Heart left ventricle (tissue), 13 donors: ENCODE measurements at regions not wholly inside any gene's neighbourhood (a gene's known extent, or its start where the extent isn't known, plus 50 kb on each side); places are given as distances from the start of the nearest gene placed in this dataset.

Experiments used
- POLR2A ChIP-seq, 2 donors: fragments of 450-650 bp; IDR thresholded peaks; one replicate each; pipeline ENCODE4 v1.6.1; 2017; ENCODE audit warnings: antibody characterized with exemption in 2 of 2, mild to moderate bottlenecking in 2 of 2, moderate library complexity in 2 of 2
- TF ChIP-seq, protein P1 (sequence below), 12 donors: fragments of 200-600 bp; sonication (generic) in 4 of 12; IDR thresholded peaks; one replicate each; pipeline versions ENCODE4 v1.5.0 to v1.8.0; 2018 to 2022; ENCODE audit warnings: antibody characterized with exemption in 12 of 12, mild to moderate bottlenecking in 5 of 12
- donor health status: ischemic (EF 13 %, LVEDD 7.1; RV severe dilation, severe dysfunction).
- donor health status: DM: no; HTN: yes; CAD: no.
- donor health status: DM: no; HTN: no; CAD: no.
- donor health status: ischemic (EF 25% LVEDD 6.9; RV normal size, moderate dysfunction).
- donor health status: ischemic (EF 25% LVEDD 5.7; RV mildly dilated, moderate dysfunction).
- donor health status: ischemic (EF 35%, LVEDD 5.7; RV mildly dilated, moderate dysfunction).
- donor health status: nonischemic (EF 11% LVEDD 7.7; RV severe dilation, severe dysfunction).
- donor health status: DM: yes; HTN: yes; CAD: no.
- donor health status: PGD.
- donor health status: ischemic (EF 29% LVEDD 5.4; RV normal size, mild dysfunction).
- donor health status: nonischemic (EF 23%, LVEDD 6.1; RV moderate dilation, normal function).

- TF ChIP-seq, protein P1, sequence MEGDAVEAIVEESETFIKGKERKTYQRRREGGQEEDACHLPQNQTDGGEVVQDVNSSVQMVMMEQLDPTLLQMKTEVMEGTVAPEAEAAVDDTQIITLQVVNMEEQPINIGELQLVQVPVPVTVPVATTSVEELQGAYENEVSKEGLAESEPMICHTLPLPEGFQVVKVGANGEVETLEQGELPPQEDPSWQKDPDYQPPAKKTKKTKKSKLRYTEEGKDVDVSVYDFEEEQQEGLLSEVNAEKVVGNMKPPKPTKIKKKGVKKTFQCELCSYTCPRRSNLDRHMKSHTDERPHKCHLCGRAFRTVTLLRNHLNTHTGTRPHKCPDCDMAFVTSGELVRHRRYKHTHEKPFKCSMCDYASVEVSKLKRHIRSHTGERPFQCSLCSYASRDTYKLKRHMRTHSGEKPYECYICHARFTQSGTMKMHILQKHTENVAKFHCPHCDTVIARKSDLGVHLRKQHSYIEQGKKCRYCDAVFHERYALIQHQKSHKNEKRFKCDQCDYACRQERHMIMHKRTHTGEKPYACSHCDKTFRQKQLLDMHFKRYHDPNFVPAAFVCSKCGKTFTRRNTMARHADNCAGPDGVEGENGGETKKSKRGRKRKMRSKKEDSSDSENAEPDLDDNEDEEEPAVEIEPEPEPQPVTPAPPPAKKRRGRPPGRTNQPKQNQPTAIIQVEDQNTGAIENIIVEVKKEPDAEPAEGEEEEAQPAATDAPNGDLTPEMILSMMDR (IDR thresholded peaks at IDR 0.05) = no peak
- no peak for TF ChIP-seq POLR2A (IDR thresholded peaks at IDR 0.05)
Measured at GRCh38 chr3:124398594-124398993, 331.7 kb upstream of the UMPS start.
